B cell (primary cell): ENCODE measurements at regions not wholly inside any gene's neighbourhood (a gene's known extent, or its start where the extent isn't known, plus 50 kb on each side); places are given as distances from the start of the nearest gene placed in this dataset.

Experiments used
- CTCF ChIP-seq: fragments of 200-600 bp; IDR thresholded peaks from one replicate; pipeline ENCODE4 v1.8.0; 2022; ENCODE audit warnings: antibody characterized with exemption, mild to moderate bottlenecking
- EZH2 ChIP-seq: IDR thresholded peaks from 2 replicates; pipeline ENCODE4 v1.6.1; 2012; ENCODE audit warnings: borderline replicate concordance, low read depth, mild to moderate bottlenecking, moderate library complexity, low read length; ENCODE audit not compliant: insufficient read depth, poor library complexity, severe bottlenecking

GRCh38 chr13:40048551-40048950 is 393.1 kb downstream of the COG6 start:
- TF ChIP-seq EZH2: no peak
- TF ChIP-seq CTCF: no peak
